AG09319 (cell line): ENCODE measurements at regions not wholly inside any gene's neighbourhood (a gene's known extent, or its start where the extent isn't known, plus 50 kb on each side); places are given as distances from the start of the nearest gene placed in this dataset.

Experiments
- DNase-seq: peaks from one replicate; pipeline ENCODE4 v3.0.0-alpha.2; 2010; ENCODE audit warnings: low read depth; ENCODE audit errors: extremely low read depth
- CTCF ChIP-seq: IDR thresholded peaks from 2 replicates; pipeline ENCODE4 v1.5.1; 2011; ENCODE audit warnings: low read depth, mild to moderate bottlenecking, inconsistent platforms, low read length, moderate library complexity

GRCh38 chr11:25993016-25993415, 338.9 kb upstream of the ANO3 start:
- TF ChIP-seq CTCF = no peak
- DNase-seq = no peak

GRCh38 chr11:26011474-26011873, 320.5 kb upstream of the ANO3 start:
- DNase-seq = no peak
- TF ChIP-seq CTCF = no peak

GRCh38 chr11:26014456-26015115, 317.3 kb upstream of the ANO3 start:
- TF ChIP-seq CTCF = no peak
- DNase-seq = no peak

GRCh38 chr11:26017322-26017860, 314.5 kb upstream of the ANO3 start:
- no peak for DNase-seq
- TF ChIP-seq CTCF = no peak

GRCh38 chr11:26017903-26018302, 314.0 kb upstream of the ANO3 start:
- no peak for TF ChIP-seq CTCF
- DNase-seq = no peak

GRCh38 chr11:26018336-26018735, 313.6 kb upstream of the ANO3 start:
- DNase-seq = no peak
- TF ChIP-seq CTCF = no peak

GRCh38 chr11:26019386-26019785, 312.5 kb upstream of the ANO3 start:
- TF ChIP-seq CTCF = no peak
- DNase-seq = no peak
